ENCODE measurements at regions not wholly inside any gene's neighbourhood (a gene's known extent, or its start where the extent isn't known, plus 50 kb on each side); places are given as distances from the start of the nearest gene placed in this dataset.

DNA sequence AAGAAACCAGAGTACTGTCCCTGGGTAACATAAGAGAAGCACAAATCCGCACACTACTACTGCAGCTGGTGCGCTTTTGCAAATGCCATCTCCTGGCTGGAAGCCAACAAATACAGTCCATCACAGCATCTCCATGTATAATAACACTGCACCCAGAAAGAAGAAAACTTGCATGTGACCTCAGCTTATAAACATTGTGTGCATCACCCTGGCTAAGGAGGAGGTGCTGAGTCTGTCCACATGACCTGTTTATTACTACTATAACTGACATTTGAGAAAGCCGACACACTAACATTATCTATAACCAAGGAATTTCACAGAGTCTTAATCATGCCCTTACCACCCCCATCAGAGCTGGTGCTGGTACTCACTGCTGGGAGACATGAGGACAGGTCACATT is 516.8 kb downstream of the CFAP47 start:
- no peak overlapping the region for H3K9ac ChIP-seq (ENCODE audit: low read length)
- H3K4me2 ChIP-seq (ENCODE audit: low read length) = no peak overlapping the region
- no peak overlapping the region for H2BK120ac ChIP-seq (ENCODE audit: insufficient read depth, low read length, poor library complexity)
- no CpG with 5 or more reads among the region's 3 CpGs for WGBS (ENCODE audit: extremely low coverage, insufficient coverage, insufficient read length)
- no peak overlapping the region for H3K23ac ChIP-seq (ENCODE audit: low read length)
- no peaks in the 10 kb centered on the region for H3K79me2 ChIP-seq (ENCODE audit: control insufficient read depth, insufficient read depth, low read length, poor library complexity)
- no peak overlapping the region for H3K18ac ChIP-seq (ENCODE audit: low read length)
- H3K27ac ChIP-seq (ENCODE audit: low read depth, low read length) = no peak overlapping the region
- H2AFZ ChIP-seq (ENCODE audit: insufficient read depth, low read length, poor library complexity) = no peak overlapping the region
- no peak overlapping the region for H2BK5ac ChIP-seq (ENCODE audit: low read depth, low read length, poor library complexity)
- peak in 1 of 2 donors; percentile 53 for DNase-seq
- no peaks in the 10 kb centered on the region for H3K36me3 ChIP-seq (ENCODE audit: control insufficient read depth in 1 of 2, insufficient read depth in 2 of 2, low read length in 2 of 2)
- H4K8ac ChIP-seq (ENCODE audit: low read depth, low read length) = no peak overlapping the region
- no peak overlapping the region for H3K4me3 ChIP-seq (ENCODE audit: low read depth, low read length)
- H2BK12ac ChIP-seq (ENCODE audit: low read length) = no peak overlapping the region
- H3K4me1 ChIP-seq (ENCODE audit: control insufficient read depth in 1 of 2, insufficient read depth in 2 of 2, low read length in 2 of 2) = no peaks in the 10 kb centered on the region
- no peaks in the 10 kb centered on the region for H3K9me3 ChIP-seq (ENCODE audit: insufficient read depth, low read depth, low read length)
- H2AK5ac ChIP-seq (ENCODE audit: low read length) = no peak overlapping the region
- no peak overlapping the region for H3K14ac ChIP-seq (ENCODE audit: low read length)
- H4K12ac ChIP-seq (ENCODE audit: low read depth, low read length) = no peak overlapping the region
- no peaks in the 10 kb centered on the region for H3K79me1 ChIP-seq (ENCODE audit: low read length)
- no peak overlapping the region for H3K4ac ChIP-seq (ENCODE audit: low read depth, low read length)
- H4K91ac ChIP-seq (ENCODE audit: low read depth, low read length) = no peak overlapping the region
- H3K27me3 ChIP-seq (ENCODE audit: insufficient read depth, low read length) = no peaks in the 10 kb centered on the region

- no peaks in the 10 kb centered on the region for H3K79me1 ChIP-seq (ENCODE audit: low read length)
- no peak overlapping the region for H3K27ac ChIP-seq (ENCODE audit: low read depth, low read length)
- H3K27me3 ChIP-seq (ENCODE audit: insufficient read depth, low read length) = no peaks in the 10 kb centered on the region
Measured at GRCh38 chrX:36443007-36443406, 523.5 kb downstream of the CFAP47 start.

DNA sequence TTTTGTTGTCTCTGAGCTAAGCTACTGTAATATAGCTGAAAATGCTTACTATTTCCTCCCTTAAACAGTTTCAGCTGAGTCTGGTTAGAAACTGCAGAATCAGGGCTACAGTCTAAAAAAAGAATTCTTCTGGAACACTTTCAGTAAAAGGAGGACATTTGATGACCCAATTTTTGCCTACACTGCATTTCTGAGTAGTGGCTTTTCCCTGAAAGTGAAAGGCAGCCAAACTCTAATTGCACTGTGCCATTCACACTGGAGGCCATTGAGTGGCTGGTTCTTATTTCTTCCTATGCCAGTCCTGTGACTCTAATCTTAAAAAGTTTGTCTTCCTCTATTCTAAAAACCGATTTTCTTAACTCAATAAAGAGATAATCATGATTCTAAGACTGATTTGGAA is 526.0 kb downstream of the CFAP47 start:
- Histone ChIP-seq H3K4ac (ENCODE audit: low read depth, low read length) (no peak overlapping the region), H3K4me3 (ENCODE audit: low read depth, low read length) (no peak overlapping the region), H4K91ac (ENCODE audit: low read depth, low read length) (no peak overlapping the region), H2BK5ac (ENCODE audit: low read depth, low read length, poor library complexity) (no peak overlapping the region), H2BK12ac (ENCODE audit: low read length) (no peak overlapping the region), H3K27me3 (ENCODE audit: insufficient read depth, low read length) (no peaks in the 10 kb centered on the region), H3K23ac (ENCODE audit: low read length) (no peak overlapping the region), H3K14ac (ENCODE audit: low read length) (no peak overlapping the region), H2AFZ (ENCODE audit: insufficient read depth, low read length, poor library complexity) (no peak overlapping the region), H4K8ac (ENCODE audit: low read depth, low read length) (no peak overlapping the region), H3K4me2 (ENCODE audit: low read length) (no peak overlapping the region), H3K36me3 (ENCODE audit: control insufficient read depth in 1 of 2, insufficient read depth in 2 of 2, low read length in 2 of 2) (no peaks in the 10 kb centered on the region), H3K9ac (ENCODE audit: low read length) (no peak overlapping the region), H3K9me3 (ENCODE audit: insufficient read depth, low read depth, low read length) (no peaks in the 10 kb centered on the region), H3K79me2 (ENCODE audit: control insufficient read depth, insufficient read depth, low read length, poor library complexity) (no peaks in the 10 kb centered on the region), H2AK5ac (ENCODE audit: low read length) (no peak overlapping the region), H3K27ac (ENCODE audit: low read depth, low read length) (no peak overlapping the region), H2BK120ac (ENCODE audit: insufficient read depth, low read length, poor library complexity) (no peak overlapping the region), H3K18ac (ENCODE audit: low read length) (no peak overlapping the region), H4K12ac (ENCODE audit: low read depth, low read length) (no peak overlapping the region), H3K4me1 (ENCODE audit: control insufficient read depth in 1 of 2, insufficient read depth in 2 of 2, low read length in 2 of 2) (no peaks in the 10 kb centered on the region), H3K79me1 (ENCODE audit: low read length) (no peaks in the 10 kb centered on the region)
- DNase-seq = no peak
- no CpG with 5 or more reads among the region's 1 CpG for WGBS (ENCODE audit: extremely low coverage, insufficient coverage, insufficient read length)

More at GRCh38 chrX:36443007-36443406, 523.5 kb downstream of the CFAP47 start:
- Histone ChIP-seq H2AK5ac (ENCODE audit: low read length) (no peak overlapping the region), H4K91ac (ENCODE audit: low read depth, low read length) (no peak overlapping the region), H3K36me3 (ENCODE audit: control insufficient read depth in 1 of 2, insufficient read depth in 2 of 2, low read length in 2 of 2) (no peaks in the 10 kb centered on the region), H4K12ac (ENCODE audit: low read depth, low read length) (no peak overlapping the region), H2BK120ac (ENCODE audit: insufficient read depth, low read length, poor library complexity) (no peak overlapping the region), H3K9me3 (ENCODE audit: insufficient read depth, low read depth, low read length) (no peaks in the 10 kb centered on the region), H2AFZ (ENCODE audit: insufficient read depth, low read length, poor library complexity) (no peak overlapping the region), H3K14ac (ENCODE audit: low read length) (no peak overlapping the region), H3K4me3 (ENCODE audit: low read depth, low read length) (no peak overlapping the region), H3K4me1 (ENCODE audit: control insufficient read depth in 1 of 2, insufficient read depth in 2 of 2, low read length in 2 of 2) (no peaks in the 10 kb centered on the region), H3K4ac (ENCODE audit: low read depth, low read length) (no peak overlapping the region), H4K8ac (ENCODE audit: low read depth, low read length) (no peak overlapping the region), H3K79me2 (ENCODE audit: control insufficient read depth, insufficient read depth, low read length, poor library complexity) (no peaks in the 10 kb centered on the region), H3K9ac (ENCODE audit: low read length) (no peak overlapping the region), H2BK12ac (ENCODE audit: low read length) (no peak overlapping the region), H3K23ac (ENCODE audit: low read length) (no peak overlapping the region), H2BK5ac (ENCODE audit: low read depth, low read length, poor library complexity) (no peak overlapping the region), H3K18ac (ENCODE audit: low read length) (no peak overlapping the region), H3K4me2 (ENCODE audit: low read length) (no peak overlapping the region)
- WGBS (ENCODE audit: extremely low coverage, insufficient coverage, insufficient read length) = no CpG with 5 or more reads among the region's 3 CpGs
- no peak for DNase-seq

DNA sequence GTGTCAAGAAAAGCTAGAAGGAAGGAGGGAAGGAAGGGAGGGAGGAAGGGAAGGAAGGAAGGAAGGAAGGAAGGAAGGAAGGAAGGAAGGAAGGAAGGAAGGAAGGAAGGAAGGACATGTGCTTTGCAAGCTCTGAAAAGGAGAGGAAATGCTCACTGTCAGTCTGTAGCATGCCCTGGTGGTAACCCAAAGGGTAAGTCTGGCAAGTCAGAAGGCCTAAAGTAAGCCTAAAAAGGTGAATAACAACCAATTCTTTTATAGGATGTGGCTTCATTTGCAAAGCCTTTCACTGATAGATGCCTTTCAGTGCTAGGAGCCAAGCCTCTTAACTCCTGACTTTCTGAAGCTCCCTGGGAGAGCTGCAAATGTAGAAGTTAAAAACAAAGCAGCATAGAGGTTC is 542.6 kb downstream of the CFAP47 start:
- H2AFZ ChIP-seq (ENCODE audit: insufficient read depth, low read length, poor library complexity) = no peak overlapping the region

More for the DNA sequence above, 542.6 kb downstream of the CFAP47 start:
- no peaks in the 10 kb centered on the region for H3K4me1 ChIP-seq (ENCODE audit: control insufficient read depth in 1 of 2, insufficient read depth in 2 of 2, low read length in 2 of 2)
- H3K9me3 ChIP-seq (ENCODE audit: insufficient read depth, low read depth, low read length) = no peaks in the 10 kb centered on the region
- no peak overlapping the region for H2BK12ac ChIP-seq (ENCODE audit: low read length)
- no peak overlapping the region for H2BK5ac ChIP-seq (ENCODE audit: low read depth, low read length, poor library complexity)
- H3K9ac ChIP-seq (ENCODE audit: low read length) = no peak overlapping the region
- H3K14ac ChIP-seq (ENCODE audit: low read length) = no peak overlapping the region
- no peak for DNase-seq
- H3K4me2 ChIP-seq (ENCODE audit: low read length) = no peak overlapping the region
- H3K4ac ChIP-seq (ENCODE audit: low read depth, low read length) = no peak overlapping the region
- H3K79me1 ChIP-seq (ENCODE audit: low read length) = no peaks in the 10 kb centered on the region
- H4K91ac ChIP-seq (ENCODE audit: low read depth, low read length) = no peak overlapping the region
- H3K18ac ChIP-seq (ENCODE audit: low read length) = no peak overlapping the region
- no peak overlapping the region for H3K23ac ChIP-seq (ENCODE audit: low read length)
- no peak overlapping the region for H4K12ac ChIP-seq (ENCODE audit: low read depth, low read length)
- no peaks in the 10 kb centered on the region for H3K36me3 ChIP-seq (ENCODE audit: control insufficient read depth in 1 of 2, insufficient read depth in 2 of 2, low read length in 2 of 2)
- no peaks in the 10 kb centered on the region for H3K79me2 ChIP-seq (ENCODE audit: control insufficient read depth, insufficient read depth, low read length, poor library complexity)
- no peaks in the 10 kb centered on the region for H3K27me3 ChIP-seq (ENCODE audit: insufficient read depth, low read length)
- H3K4me3 ChIP-seq (ENCODE audit: low read depth, low read length) = no peak overlapping the region
- H3K27ac ChIP-seq (ENCODE audit: low read depth, low read length) = no peak overlapping the region
- no peak overlapping the region for H2BK120ac ChIP-seq (ENCODE audit: insufficient read depth, low read length, poor library complexity)
- no peak overlapping the region for H4K8ac ChIP-seq (ENCODE audit: low read depth, low read length)
- no peak overlapping the region for H2AK5ac ChIP-seq (ENCODE audit: low read length)

All from trophoblast cell (in vitro differentiated cells and primary cell).